ENCODE measurements at regions not wholly inside any gene's neighbourhood (a gene's known extent, or its start where the extent isn't known, plus 50 kb on each side); places are given as distances from the start of the nearest gene placed in this dataset.

DNA sequence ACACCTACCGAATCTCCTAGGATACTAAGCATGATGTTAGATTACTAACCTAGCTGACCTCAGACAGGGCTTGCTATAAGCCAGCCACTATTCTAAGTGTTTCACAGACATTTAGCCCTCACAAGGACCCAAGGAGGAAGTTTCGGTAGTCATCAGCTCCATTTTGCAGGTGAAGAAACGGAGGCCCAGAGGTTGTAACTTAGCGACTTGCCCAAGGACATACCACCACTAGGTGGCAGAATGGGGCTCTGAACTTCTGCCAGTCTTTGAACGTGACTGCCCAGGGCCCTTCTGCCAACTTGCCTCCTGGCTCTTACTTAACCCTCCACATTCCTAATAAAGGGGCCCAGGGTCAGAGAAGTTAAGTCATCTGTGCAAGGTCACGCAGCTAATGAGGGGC, 283.5 kb downstream of the C1orf94 start (continued):
- peak; percentile 28; the same call in 1 of the 2 replicates for TF ChIP-seq REST (IDR thresholded peaks at IDR 0.05; ENCODE audit: borderline replicate concordance)
- no peak for TF ChIP-seq REST (CRISPR knock-in tag; IDR thresholded peaks at IDR 0.05; ENCODE audit: low read depth)
- TF ChIP-seq RAD21 (CRISPR knock-in tag; conservative IDR thresholded peaks at IDR 0.05 in 1 of 2, IDR thresholded peaks at IDR 0.05 in 1 of 2) = peak; percentile 35 to 55; a peak in 3 of 4 replicates
- TF ChIP-seq SP2 (IDR thresholded peaks at IDR 0.05; ENCODE audit: extremely low read depth, low read depth, low read length, poor library complexity, severe bottlenecking) = no peak
- TF ChIP-seq, protein P1, sequence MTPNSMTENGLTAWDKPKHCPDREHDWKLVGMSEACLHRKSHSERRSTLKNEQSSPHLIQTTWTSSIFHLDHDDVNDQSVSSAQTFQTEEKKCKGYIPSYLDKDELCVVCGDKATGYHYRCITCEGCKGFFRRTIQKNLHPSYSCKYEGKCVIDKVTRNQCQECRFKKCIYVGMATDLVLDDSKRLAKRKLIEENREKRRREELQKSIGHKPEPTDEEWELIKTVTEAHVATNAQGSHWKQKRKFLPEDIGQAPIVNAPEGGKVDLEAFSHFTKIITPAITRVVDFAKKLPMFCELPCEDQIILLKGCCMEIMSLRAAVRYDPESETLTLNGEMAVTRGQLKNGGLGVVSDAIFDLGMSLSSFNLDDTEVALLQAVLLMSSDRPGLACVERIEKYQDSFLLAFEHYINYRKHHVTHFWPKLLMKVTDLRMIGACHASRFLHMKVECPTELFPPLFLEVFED (CRISPR knock-in tag; conservative IDR thresholded peaks at IDR 0.05) = no peak
- TF ChIP-seq ZFX (CRISPR knock-in tag; IDR thresholded peaks at IDR 0.05) = no peak
- TF ChIP-seq BHLHE40 (IDR thresholded peaks at IDR 0.05; ENCODE audit: low read length) = peak; percentile 34; the same call in 1 of the 2 replicates

All from K562 (cell line).